K562 (cell line): ENCODE measurements at regions not wholly inside any gene's neighbourhood (a gene's known extent, or its start where the extent isn't known, plus 50 kb on each side); places are given as distances from the start of the nearest gene placed in this dataset.

Source experiments
- ATAC-seq: fragments of 200-7000 bp; cut with Tn5 transposase; 3 replicates; pipeline ENCODE4 v1.9.1; 2020; ENCODE audit warnings: moderate library complexity
- BruUV-seq: library from RNA; stranded (reverse); fragments of 400-500 nt; replicated peaks from 2 replicates; lab custom pipeline; 2021; lab: Mats Ljungman, UMichigan
- CTCF ChIA-PET: fragments of 300-600 bp; formaldehyde crosslinking; extraction: SDS; loops from one replicate; lab custom pipeline; 2021; ENCODE audit warnings: low intra/inter-chr PET ratio; lab: Yijun Ruan, JAX
- POLR2A ChIA-PET: fragments of 300-600, 350-650 bp; sonication (Branson Sonifier 250); formaldehyde crosslinking; extraction: SDS; loops from one replicate; lab custom pipeline; 2021; ENCODE audit warnings: antibody characterized with exemption, inconsistent platforms; lab: Yijun Ruan, JAX
- DNase-seq, 4 experiments: peaks; one replicate each; pipeline versions ENCODE4 v3.0.0 to v3.0.0-alpha.2; 2011 to 2018; ENCODE audit warnings: low spot score in 3 of 4, mixed read lengths in 3 of 4; ENCODE audit errors: extremely low read depth in 1 of 4
- FAIRE-seq: peaks from 2 replicates; lab custom pipeline; 2011; peaks lifted over from hg19 to GRCh38; lab: Jason Lieb, UNC
- H2AFZ ChIP-seq: 2 replicates; pipeline ENCODE4 v1.6.0; 2011; ENCODE audit warnings: low read depth, low read length, control low read depth, inconsistent platforms
- H3K27ac ChIP-seq: fragments of 200-600 bp; 3 replicates; pipeline ENCODE4 v1.8.0; 2011; ENCODE audit warnings: low read depth, mild to moderate bottlenecking, control low read depth, inconsistent platforms, low read length, moderate library complexity, mixed read lengths; ENCODE audit errors: extremely low read depth
- H3K27me3 ChIP-seq, 2 experiments: fragments of 300-600 bp in 1 of 2; 2 replicates in 1 of 2; 3 replicates in 1 of 2; pipeline versions ENCODE4 v1.6.0 to v1.8.0; 2011; ENCODE audit warnings: inconsistent platforms in 2 of 2, low read length in 2 of 2, mild to moderate bottlenecking in 1 of 2, mixed read lengths in 1 of 2, moderate library complexity in 1 of 2; ENCODE audit not compliant: control insufficient read depth in 2 of 2, insufficient read depth in 2 of 2
- H3K36me3 ChIP-seq: fragments of 300-600 bp; 3 replicates; pipeline ENCODE4 v1.8.0; 2011; ENCODE audit warnings: mild to moderate bottlenecking, low read length, inconsistent platforms; ENCODE audit not compliant: control insufficient read depth, insufficient read depth
- H3K4me1 ChIP-seq, 2 experiments: fragments of 200-600 bp in 1 of 2; replicated peaks in 1 of 2; 2 replicates in 1 of 2; 3 replicates in 1 of 2; pipeline versions ENCODE4 v1.5.1 to v1.8.0; 2011; ENCODE audit warnings: inconsistent platforms in 2 of 2, low read length in 2 of 2, mild to moderate bottlenecking in 1 of 2, mixed read lengths in 1 of 2, moderate library complexity in 1 of 2; ENCODE audit not compliant: control insufficient read depth in 2 of 2, insufficient read depth in 2 of 2
- H3K4me2 ChIP-seq: 2 replicates; pipeline ENCODE4 v1.6.1; 2011; ENCODE audit warnings: low read length, control low read depth, inconsistent platforms, mixed read lengths; ENCODE audit not compliant: insufficient read depth
- H3K4me3 ChIP-seq: fragments of 200-600 bp; sonication (generic), shearing (Covaris generic); 2 replicates; pipeline ENCODE4 v1.5.1; 2016; ENCODE audit warnings: control low read depth, inconsistent platforms
- H3K79me2 ChIP-seq: fragments of 200-600 bp; 3 replicates; pipeline ENCODE4 v1.8.0; 2011; ENCODE audit warnings: low read length, inconsistent platforms; ENCODE audit not compliant: control insufficient read depth, insufficient read depth
- H3K9ac ChIP-seq, 2 experiments: 2 replicates each; pipeline versions ENCODE4 v1.6.0 to v1.6.1; 2011; ENCODE audit warnings: low read depth in 2 of 2, low read length in 2 of 2, control low read depth in 1 of 2, inconsistent platforms in 1 of 2, mild to moderate bottlenecking in 1 of 2, mixed read lengths in 1 of 2; ENCODE audit not compliant: insufficient read depth in 1 of 2
- H3K9me1 ChIP-seq: one replicate; pipeline ENCODE4 v1.6.0; 2011; ENCODE audit warnings: inconsistent platforms, mild to moderate bottlenecking, low read length, moderate library complexity; ENCODE audit not compliant: control insufficient read depth, insufficient read depth
- H3K9me3 ChIP-seq: replicated peaks from 2 replicates; pipeline ENCODE4 v1.5.1; 2011; ENCODE audit warnings: low read depth, low read length, inconsistent platforms; ENCODE audit not compliant: control insufficient read depth, insufficient read depth
- H4K20me1 ChIP-seq: replicated peaks from 2 replicates; pipeline ENCODE4 v1.6.1; 2011; ENCODE audit warnings: low read length, inconsistent platforms, mixed read lengths; ENCODE audit not compliant: control insufficient read depth, insufficient read depth
- FOXM1 ChIP-seq, 2 experiments: fragments of 450-650 bp in 1 of 2; sonication (generic) in 1 of 2; formaldehyde crosslinking in 1 of 2; IDR thresholded peaks; 2 replicates each; pipeline versions ENCODE4 v1.6.1 to v1.9.0; 2017 to 2022; ENCODE audit warnings: low read depth in 2 of 2, mild to moderate bottlenecking in 2 of 2, missing genetic modification reagents in 1 of 2, moderate library complexity in 1 of 2
- HIVEP1 ChIP-seq: fragments of 250-450 bp; sonication (Bioruptor Pico); IDR thresholded peaks from 2 replicates; pipeline ENCODE4 v1.4.0; 2020; ENCODE audit warnings: mild to moderate bottlenecking
- KLF13 ChIP-seq: fragments of 450-650 bp; IDR thresholded peaks from 2 replicates; pipeline ENCODE4 v1.6.1; 2016; ENCODE audit warnings: missing genetic modification characterization, low read depth, mild to moderate bottlenecking, missing compliant biosample characterization, moderate library complexity, borderline replicate concordance
- NELFE ChIP-seq: IDR thresholded peaks from 2 replicates; pipeline ENCODE4 v1.6.1; 2011; ENCODE audit warnings: mild to moderate bottlenecking; ENCODE audit not compliant: insufficient read depth, insufficient read length
- TCF3 ChIP-seq: sonication (generic); formaldehyde crosslinking; IDR thresholded peaks from 2 replicates; pipeline ENCODE4 v1.4.0; 2020; ENCODE audit warnings: mild to moderate bottlenecking, missing genetic modification reagents
- VEZF1 ChIP-seq: fragments of 200-800 bp; sonication (Bioruptor generic); IDR thresholded peaks from 2 replicates; pipeline ENCODE4 v1.6.1; 2017; ENCODE audit warnings: missing genetic modification characterization, missing compliant biosample characterization
- XRCC5 ChIP-seq: fragments of 200-400 bp; formaldehyde crosslinking; IDR thresholded peaks from 2 replicates; pipeline ENCODE4 v1.6.1; 2017; ENCODE audit warnings: low read depth, mild to moderate bottlenecking, low read length
- WGBS: fragments of 100-300 bp; shearing (Covaris generic); methylation state at CpG from one replicate; pipeline ENCODE4 v1.1.6; 2016; ENCODE audit warnings: low coverage, mixed read lengths; ENCODE audit not compliant: insufficient coverage; ENCODE audit errors: missing lambda C conversion rate; 5-methylcytosine and 5-hydroxymethylcytosine counted together
- in situ Hi-C: fragments of 300-500 bp; cut with MboI; formaldehyde crosslinking; loops from 4 replicates; pipeline ENCODE4 v1.15.0; 2018; ENCODE audit warnings: inconsistent platforms, mixed read lengths
- intact Hi-C: fragments of 100-400 bp; cut with micrococcal nuclease; formaldehyde crosslinking; loops from 2 replicates; pipeline ENCODE4 v1.14.2; 2022

DNA sequence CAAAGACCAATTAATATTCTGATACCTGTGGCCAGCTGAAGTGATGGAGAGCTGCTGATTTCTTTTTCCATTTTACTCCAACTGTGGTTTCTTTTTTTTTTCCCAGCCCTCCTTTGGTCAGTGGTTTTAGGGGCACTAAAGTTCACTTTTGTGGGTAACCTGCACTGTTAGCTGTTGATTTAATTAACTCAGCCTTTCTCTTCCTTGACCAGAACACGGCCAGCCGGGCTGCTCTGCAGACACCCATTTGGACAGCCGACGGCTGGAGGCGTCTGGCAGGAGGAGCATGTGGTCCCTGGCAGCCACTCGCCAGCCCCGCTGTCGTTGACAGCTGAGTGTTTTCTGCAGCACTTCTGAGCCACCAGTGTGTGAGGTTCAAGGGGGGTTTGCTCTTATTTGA is 136.2 kb upstream of the RUNX3 start:
- H3K79me2 ChIP-seq: no peaks in the 10 kb centered on the region
- 14% methylated on average over 8 of the region's 8 CpGs for WGBS
- no peaks in the 10 kb centered on the region for H3K9me1 ChIP-seq
- H3K27ac ChIP-seq: no peak overlapping the region
- H3K9me3 ChIP-seq: no peaks in the 10 kb centered on the region
- in situ Hi-C loops: no loop called here
- FAIRE-seq: no peak
- peaks cover 6% of the 10 kb centered on the region in 2 experiments; a peak in 2 of 5 replicates for H3K4me1 ChIP-seq
- no peak overlapping the region for H2AFZ ChIP-seq
- H3K9ac ChIP-seq: no peak overlapping the region
- intact Hi-C loops: no loop called here
- ATAC-seq: no peak
- ChIA-PET POLR2A (interaction anchor here (1.3 to 1.4 kb wide), 2 partner anchors 15 to 30 kb away, joined by 3 to 4 read pairs; no protein-coding TSS in a partner anchor), CTCF (no interaction called here)
- H3K27me3 ChIP-seq: peaks cover under 1 to 67% of the 10 kb centered on the region in 2 experiments; a peak in 3 of 5 replicates
- no peaks in the 10 kb centered on the region; the same call in 1 of the 2 replicates for H4K20me1 ChIP-seq
- BruUV-seq: no TSS peak
- DNase-seq: no peak
- H3K4me2 ChIP-seq: no peak overlapping the region
- no peak overlapping the region for H3K4me3 ChIP-seq
- TF ChIP-seq FOXM1 (IDR thresholded peaks at IDR 0.05; ENCODE audit: low read depth) (no peak), FOXM1 (CRISPR knock-in tag; IDR thresholded peaks at IDR 0.05; ENCODE audit: low read depth) (no peak), HIVEP1 (CRISPR knock-in tag) (no peak), XRCC5 (no peak)
- no peaks in the 10 kb centered on the region for H3K36me3 ChIP-seq

DNA sequence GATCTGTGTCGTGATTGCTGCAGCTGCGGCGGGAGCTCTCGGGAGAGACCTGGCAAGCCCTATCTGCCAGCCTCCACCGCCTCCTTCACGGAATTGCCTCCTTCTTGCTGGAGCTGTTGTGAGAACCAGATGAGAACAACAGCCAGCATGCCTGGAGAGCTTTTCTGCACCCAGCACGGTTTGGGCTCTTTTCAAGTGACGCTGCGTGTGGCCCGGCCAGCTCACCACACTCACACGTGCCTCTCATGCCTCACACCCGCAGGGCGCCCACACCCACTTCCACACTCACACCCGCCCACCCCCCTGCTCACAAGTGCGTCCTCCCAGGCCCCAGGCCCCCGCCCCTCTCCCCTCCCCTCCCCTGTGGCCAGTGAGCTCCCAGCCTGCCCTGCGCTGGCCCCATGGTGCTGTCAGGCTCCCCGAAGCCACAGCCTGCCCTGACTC is 135.7 kb upstream of the RUNX3 start:
- Histone ChIP-seq H3K9me1 (no peaks in the 10 kb centered on the region), H3K27me3 (peaks cover 2 to 65% of the 10 kb centered on the region in 2 experiments; a peak in 3 of 5 replicates), H3K79me2 (no peaks in the 10 kb centered on the region), H3K9ac (no peak overlapping the region), H3K4me2 (no peak overlapping the region), H3K4me3 (no peak overlapping the region), H4K20me1 (no peaks in the 10 kb centered on the region; the same call in 1 of the 2 replicates), H3K4me1 (peaks cover 6% of the 10 kb centered on the region in 2 experiments; a peak in 2 of 5 replicates), H3K27ac (no peak overlapping the region), H3K9me3 (no peaks in the 10 kb centered on the region), H2AFZ (no peak overlapping the region), H3K36me3 (no peaks in the 10 kb centered on the region)
- FAIRE-seq (no peak), DNase-seq (peak in 2 of 4 experiments; percentile 31 to 36), ATAC-seq (peak; percentile 47; the same call in 2 of the 3 replicates)
- WGBS: 15% methylated on average over 14 of the region's 18 CpGs
- POLR2A ChIA-PET: interaction anchor here (1.4 kb wide), 1 partner anchor 15 kb away, joined by 4 read pairs; no protein-coding TSS in a partner anchor
- TF ChIP-seq NELFE (no peak), TCF3 (CRISPR knock-in tag) (no peak), VEZF1 (CRISPR knock-in tag) (peak; percentile 25; the same call in 1 of the 2 replicates), KLF13 (tag) (no peak)
- intact Hi-C loops (no loop called here), in situ Hi-C loops (no loop called here)
- CTCF ChIA-PET: no interaction called here
- BruUV-seq: no TSS peak
